GM06990 (cell line): ENCODE measurements at regions not wholly inside any gene's neighbourhood (a gene's known extent, or its start where the extent isn't known, plus 50 kb on each side); places are given as distances from the start of the nearest gene placed in this dataset.

ENCODE experiments used
- DNase-seq: peaks from one replicate; pipeline ENCODE4 v3.0.0-alpha.2; 2011; ENCODE audit not compliant: insufficient read length; ENCODE audit errors: extremely low read depth
- H3K27me3 ChIP-seq: replicated peaks from 2 replicates; pipeline ENCODE4 v1.6.0; 2011; ENCODE audit warnings: low read length; ENCODE audit not compliant: control insufficient read depth, insufficient read depth
- H3K36me3 ChIP-seq: 2 replicates; pipeline ENCODE4 v1.5.1; 2011; ENCODE audit warnings: low read length; ENCODE audit not compliant: control insufficient read depth, insufficient read depth
- H3K4me3 ChIP-seq: replicated peaks from 2 replicates; pipeline ENCODE4 v1.5.1; 2011; ENCODE audit warnings: low read depth, mild to moderate bottlenecking, control low read depth, low read length
- TF ChIP-seq, protein P1 (sequence below): IDR thresholded peaks from 2 replicates; pipeline ENCODE4 v1.5.1; 2011; ENCODE audit warnings: low read length, control low read depth, mild to moderate bottlenecking, inconsistent platforms; ENCODE audit not compliant: insufficient read depth, poor library complexity, severe bottlenecking

DNA sequence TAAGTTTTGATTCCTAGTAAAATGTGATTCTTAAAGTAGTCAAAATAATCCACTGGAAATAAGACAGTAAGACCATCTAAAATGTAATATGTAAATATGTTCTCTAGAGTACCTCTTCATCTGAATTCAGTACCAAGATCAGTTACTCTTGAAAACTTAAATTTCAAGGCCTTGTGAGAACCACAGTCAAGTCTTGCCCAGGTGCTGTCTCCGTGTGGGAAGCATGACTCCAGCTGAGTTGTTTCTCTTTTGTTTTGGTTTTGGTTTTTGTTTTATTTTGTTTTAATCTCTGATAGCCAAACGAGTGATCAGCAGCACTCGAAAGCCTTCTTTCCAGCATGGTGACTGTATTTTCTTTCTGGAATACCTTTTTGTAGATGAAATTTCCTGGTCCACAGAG, 907.0 kb downstream of the KCNJ18 start:
- H3K4me3 ChIP-seq: no peak overlapping the region
- H3K27me3 ChIP-seq: no peaks in the 10 kb centered on the region
- no peaks in the 10 kb centered on the region for H3K36me3 ChIP-seq
- DNase-seq: no peak
- TF ChIP-seq, protein P1, sequence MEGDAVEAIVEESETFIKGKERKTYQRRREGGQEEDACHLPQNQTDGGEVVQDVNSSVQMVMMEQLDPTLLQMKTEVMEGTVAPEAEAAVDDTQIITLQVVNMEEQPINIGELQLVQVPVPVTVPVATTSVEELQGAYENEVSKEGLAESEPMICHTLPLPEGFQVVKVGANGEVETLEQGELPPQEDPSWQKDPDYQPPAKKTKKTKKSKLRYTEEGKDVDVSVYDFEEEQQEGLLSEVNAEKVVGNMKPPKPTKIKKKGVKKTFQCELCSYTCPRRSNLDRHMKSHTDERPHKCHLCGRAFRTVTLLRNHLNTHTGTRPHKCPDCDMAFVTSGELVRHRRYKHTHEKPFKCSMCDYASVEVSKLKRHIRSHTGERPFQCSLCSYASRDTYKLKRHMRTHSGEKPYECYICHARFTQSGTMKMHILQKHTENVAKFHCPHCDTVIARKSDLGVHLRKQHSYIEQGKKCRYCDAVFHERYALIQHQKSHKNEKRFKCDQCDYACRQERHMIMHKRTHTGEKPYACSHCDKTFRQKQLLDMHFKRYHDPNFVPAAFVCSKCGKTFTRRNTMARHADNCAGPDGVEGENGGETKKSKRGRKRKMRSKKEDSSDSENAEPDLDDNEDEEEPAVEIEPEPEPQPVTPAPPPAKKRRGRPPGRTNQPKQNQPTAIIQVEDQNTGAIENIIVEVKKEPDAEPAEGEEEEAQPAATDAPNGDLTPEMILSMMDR: no peak

DNA sequence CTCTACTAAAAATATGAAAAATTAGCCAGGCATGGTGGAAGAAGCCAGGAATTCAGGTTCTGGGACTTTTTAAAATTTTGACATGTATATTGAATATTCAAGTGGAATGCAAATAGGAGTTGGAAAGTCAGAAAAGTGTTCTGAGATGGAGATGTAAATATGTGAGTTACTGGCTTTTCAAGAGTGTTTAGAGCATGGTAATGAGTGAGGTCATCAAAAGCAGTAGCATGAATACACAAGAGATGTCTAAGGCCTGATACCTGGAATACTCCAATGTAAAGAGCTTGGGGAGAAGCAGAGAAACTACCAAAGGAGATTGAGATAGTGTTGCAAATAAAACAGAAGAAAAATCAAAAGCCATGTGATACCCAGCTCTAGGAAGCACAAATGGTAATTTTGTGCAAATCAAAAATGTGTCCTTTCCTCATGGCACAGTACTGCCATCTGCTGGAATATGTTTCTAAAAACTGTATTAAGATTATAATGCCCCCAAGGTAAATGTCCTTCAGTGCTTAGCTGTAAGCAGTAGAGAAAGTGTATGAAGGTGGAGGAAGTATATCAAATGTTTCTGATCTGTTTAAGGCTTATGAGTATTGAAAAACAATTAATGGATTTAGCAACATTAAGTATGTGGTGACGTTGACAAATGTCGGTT, 908.4 kb downstream of the KCNJ18 start:
- DNase-seq: no peak
- Histone ChIP-seq H3K4me3 (no peak overlapping the region), H3K36me3 (no peaks in the 10 kb centered on the region), H3K27me3 (no peaks in the 10 kb centered on the region)
- TF ChIP-seq, protein P1: peak; percentile 13
